DND-41 (cell line): ENCODE measurements at regions not wholly inside any gene's neighbourhood (a gene's known extent, or its start where the extent isn't known, plus 50 kb on each side); places are given as distances from the start of the nearest gene placed in this dataset.

Source experiments
- EZH2 ChIP-seq: IDR thresholded peaks from 3 replicates; pipeline ENCODE4 v1.6.1; 2012; ENCODE audit warnings: borderline replicate concordance, low read depth, mild to moderate bottlenecking, moderate library complexity, low read length, inconsistent platforms; ENCODE audit not compliant: severe bottlenecking
- TF ChIP-seq, protein P1 (sequence below): IDR thresholded peaks from 2 replicates; pipeline ENCODE4 v1.5.1; 2012; ENCODE audit warnings: borderline replicate concordance, low read length, moderate library complexity, mild to moderate bottlenecking; ENCODE audit not compliant: poor library complexity, severe bottlenecking; ENCODE audit errors: extremely low read depth

DNA sequence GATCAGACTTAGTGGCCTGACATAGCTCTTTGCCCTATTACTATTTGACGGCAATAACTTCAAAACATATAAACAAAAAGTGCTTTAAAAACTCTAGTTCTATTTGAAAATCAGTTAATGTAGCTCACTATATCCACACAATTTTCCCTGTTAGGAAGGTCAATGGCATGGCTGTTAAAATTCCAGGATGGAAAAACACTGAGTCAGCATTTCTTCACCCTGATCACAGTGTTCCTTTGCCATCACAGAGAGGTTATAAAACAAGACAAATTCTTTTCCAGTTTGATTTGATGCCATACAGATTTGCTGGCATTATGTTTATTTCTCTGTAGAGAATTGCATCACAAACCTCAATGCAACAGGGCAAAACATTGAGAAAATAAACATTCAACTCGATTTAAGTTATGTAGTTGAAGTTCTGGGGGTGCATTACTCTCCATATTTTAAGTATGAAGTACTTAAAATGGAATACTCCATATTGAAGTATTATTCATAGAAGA is 253.7 kb upstream of the HSF2 start:
- TF ChIP-seq EZH2: no peak
- TF ChIP-seq, protein P1, sequence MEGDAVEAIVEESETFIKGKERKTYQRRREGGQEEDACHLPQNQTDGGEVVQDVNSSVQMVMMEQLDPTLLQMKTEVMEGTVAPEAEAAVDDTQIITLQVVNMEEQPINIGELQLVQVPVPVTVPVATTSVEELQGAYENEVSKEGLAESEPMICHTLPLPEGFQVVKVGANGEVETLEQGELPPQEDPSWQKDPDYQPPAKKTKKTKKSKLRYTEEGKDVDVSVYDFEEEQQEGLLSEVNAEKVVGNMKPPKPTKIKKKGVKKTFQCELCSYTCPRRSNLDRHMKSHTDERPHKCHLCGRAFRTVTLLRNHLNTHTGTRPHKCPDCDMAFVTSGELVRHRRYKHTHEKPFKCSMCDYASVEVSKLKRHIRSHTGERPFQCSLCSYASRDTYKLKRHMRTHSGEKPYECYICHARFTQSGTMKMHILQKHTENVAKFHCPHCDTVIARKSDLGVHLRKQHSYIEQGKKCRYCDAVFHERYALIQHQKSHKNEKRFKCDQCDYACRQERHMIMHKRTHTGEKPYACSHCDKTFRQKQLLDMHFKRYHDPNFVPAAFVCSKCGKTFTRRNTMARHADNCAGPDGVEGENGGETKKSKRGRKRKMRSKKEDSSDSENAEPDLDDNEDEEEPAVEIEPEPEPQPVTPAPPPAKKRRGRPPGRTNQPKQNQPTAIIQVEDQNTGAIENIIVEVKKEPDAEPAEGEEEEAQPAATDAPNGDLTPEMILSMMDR: no peak
